ENCODE measurements at regions not wholly inside any gene's neighbourhood (a gene's known extent, or its start where the extent isn't known, plus 50 kb on each side); places are given as distances from the start of the nearest gene placed in this dataset.

- Histone ChIP-seq H3K4me3 (no peak overlapping the region), H3K27me3 (no peaks in the 10 kb centered on the region), H3K36me3 (replicated peaks in 1 of 2; ENCODE audit: insufficient read depth in 1 of 2, low read depth in 2 of 2) (no peaks in the 10 kb centered on the region), H3K27ac (no peak overlapping the region), H3K4me1 (no peaks in the 10 kb centered on the region), H3K9me3 (peaks cover 0 to 8% (median 0%) of the 10 kb centered on the region in 3 donors)
- TF ChIP-seq CTCF (IDR thresholded peaks at IDR 0.05), result no peak
- no peak for TF ChIP-seq POLR2A (IDR thresholded peaks at IDR 0.05)
- WGBS, 2 donors, result 47 to 51% methylated on average over 3 of the region's 3 CpGs
- intact Hi-C loops (cut with DNase I), result no loop called here
- ATAC-seq (no peak), DNase-seq (no peak)
These were observed 269.1 kb upstream of the SLIT2 start for GRCh38 chr4:19982556-19982955.

GRCh38 chr4:19971829-19972228 lies 279.9 kb upstream of the SLIT2 start:
- H3K27ac ChIP-seq, result no peak overlapping the region
- no peaks in the 10 kb centered on the region for H3K4me1 ChIP-seq
- ATAC-seq (no peak), DNase-seq (no peak)
- no peak for TF ChIP-seq POLR2A (IDR thresholded peaks at IDR 0.05)
- TF ChIP-seq CTCF (IDR thresholded peaks at IDR 0.05), result no peak
- no peaks in the 10 kb centered on the region for H3K9me3 ChIP-seq
- 33 to 62% methylated on average over 1 of the region's 1 CpG for WGBS, 2 donors
- no peak overlapping the region for H3K4me3 ChIP-seq
- H3K36me3 ChIP-seq (replicated peaks in 1 of 2; ENCODE audit: insufficient read depth in 1 of 2, low read depth in 2 of 2), result no peaks in the 10 kb centered on the region
- H3K27me3 ChIP-seq, result no peaks in the 10 kb centered on the region
- intact Hi-C loops (cut with DNase I), result no loop called here

GRCh38 chr4:19969492-19969891 lies 282.2 kb upstream of the SLIT2 start:
- H3K27ac ChIP-seq, result no peak overlapping the region
- DNase-seq (no peak), ATAC-seq (no peak)
- H3K9me3 ChIP-seq, result no peaks in the 10 kb centered on the region
- no peaks in the 10 kb centered on the region for H3K27me3 ChIP-seq
- intact Hi-C loops (cut with DNase I), result no loop called here
- no peak for TF ChIP-seq CTCF (IDR thresholded peaks at IDR 0.05)
- no peak for TF ChIP-seq POLR2A (IDR thresholded peaks at IDR 0.05)
- no peaks in the 10 kb centered on the region for H3K4me1 ChIP-seq
- no peaks in the 10 kb centered on the region for H3K36me3 ChIP-seq (replicated peaks in 1 of 2; ENCODE audit: insufficient read depth in 1 of 2, low read depth in 2 of 2)
- 43 to 49% methylated on average over 2 of the region's 2 CpGs for WGBS, 2 donors
- no peak overlapping the region for H3K4me3 ChIP-seq

- no peak for ATAC-seq
- H3K4me1 ChIP-seq, result no peaks in the 10 kb centered on the region
- intact Hi-C loops (cut with DNase I), result no loop called here
- no peak overlapping the region for H3K4me3 ChIP-seq
- no peak for DNase-seq
- H3K36me3 ChIP-seq (replicated peaks in 1 of 2; ENCODE audit: insufficient read depth in 1 of 2, low read depth in 2 of 2), result no peaks in the 10 kb centered on the region
- H3K27me3 ChIP-seq, result no peaks in the 10 kb centered on the region
- WGBS, 2 donors, result 28 to 35% methylated on average over 1 of the region's 1 CpG
- H3K27ac ChIP-seq, result no peak overlapping the region
- no peak for TF ChIP-seq CTCF (IDR thresholded peaks at IDR 0.05)
- TF ChIP-seq POLR2A (IDR thresholded peaks at IDR 0.05), result no peak
- no peaks in the 10 kb centered on the region for H3K9me3 ChIP-seq
These were observed 290.6 kb upstream of the SLIT2 start for GRCh38 chr4:19961091-19961490.

GRCh38 chr4:19958848-19959247 lies 292.9 kb upstream of the SLIT2 start:
- Histone ChIP-seq H3K27ac (no peak overlapping the region), H3K36me3 (replicated peaks in 1 of 2; ENCODE audit: insufficient read depth in 1 of 2, low read depth in 2 of 2) (no peaks in the 10 kb centered on the region), H3K4me1 (no peaks in the 10 kb centered on the region), H3K27me3 (no peaks in the 10 kb centered on the region), H3K4me3 (no peak overlapping the region), H3K9me3 (no peaks in the 10 kb centered on the region)
- no peak for TF ChIP-seq CTCF (IDR thresholded peaks at IDR 0.05)
- no peak for TF ChIP-seq POLR2A (IDR thresholded peaks at IDR 0.05)
- intact Hi-C loops (cut with DNase I), result no loop called here
- DNase-seq (no peak), ATAC-seq (no peak)
- WGBS, 2 donors, result 42 to 55% methylated on average over 2 of the region's 2 CpGs
